Adipose tissue (tissue), 3 donors: ENCODE measurements at regions not wholly inside any gene's neighbourhood (a gene's known extent, or its start where the extent isn't known, plus 50 kb on each side); places are given as distances from the start of the nearest gene placed in this dataset.
"Not testable (repeated sequence)": the region's sequence is repeated elsewhere in the genome, so short reads cannot be mapped to it uniquely, and the experiment has no call there.

Experiments used
- H3K27ac ChIP-seq: one replicate; pipeline ENCODE4 v1.5.1; 2013; ENCODE audit warnings: low read depth, low read length
- WGBS, 3 donors: extraction: QIAGEN DNeasy Blood & Tissue Kit; methylation state at CpG; one replicate each; pipeline ENCODE4 v1.1.7; 2013; 5-methylcytosine and 5-hydroxymethylcytosine counted together
- donor health status: healthy with polysubstance abuse.
- donor health status: Bipolar disorder and iron deficiency.
- donor health status: healthy.

DNA sequence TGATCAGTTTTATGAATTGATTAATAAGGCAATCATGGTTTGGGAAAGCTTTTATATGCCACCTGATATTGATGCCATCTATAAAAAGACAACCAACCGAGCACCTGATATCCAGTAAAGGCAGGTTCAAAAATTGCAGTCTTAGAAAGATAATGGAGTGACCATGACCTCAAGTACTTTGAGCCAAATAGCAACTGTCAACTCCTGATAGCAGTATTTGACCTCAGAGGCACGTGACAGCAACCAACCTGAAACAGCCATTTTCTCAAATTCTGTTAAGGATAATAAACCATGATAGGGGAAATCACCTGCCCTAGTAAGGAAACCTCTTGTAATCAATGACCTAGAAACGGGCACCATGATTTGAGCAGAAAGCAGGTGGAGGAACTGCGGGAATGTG lies 77.1 kb upstream of the NFE2L3 start:
- H3K27ac ChIP-seq = no peak overlapping the region
- 67 to 92% (median 84%) methylated on average over 4 of the region's 4 CpGs for WGBS, 3 donors

DNA sequence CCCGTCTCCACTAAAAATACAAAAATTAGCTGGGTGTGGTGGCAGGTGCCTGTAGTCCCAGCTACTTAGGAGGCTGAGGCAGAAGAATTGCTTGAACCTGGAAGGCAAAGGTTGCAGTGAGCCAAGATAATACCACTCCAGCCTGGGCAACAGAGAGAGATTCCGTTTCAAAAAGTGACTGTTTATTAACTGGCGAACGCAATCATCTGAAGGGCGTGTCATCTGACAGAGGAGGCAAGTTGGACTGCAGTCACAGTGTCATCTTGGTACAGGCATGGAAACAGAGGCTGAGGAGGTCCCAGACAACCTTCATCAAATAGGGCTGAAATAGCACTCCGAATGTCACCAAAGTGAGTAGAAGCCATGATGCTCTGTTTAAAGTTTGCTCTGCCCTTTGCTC lies 75.3 kb upstream of the NFE2L3 start:
- no peak overlapping the region for H3K27ac ChIP-seq
- 90 to 94% (median 93%) methylated on average over 6 of the region's 6 CpGs for WGBS, 3 donors

- WGBS, 3 donors = 13 to 15% (median 14%) methylated on average over 19 of the region's 19 CpGs
- H3K27ac ChIP-seq = no peak overlapping the region
Measured at GRCh38 chr7:26078437-26079336, 73.3 kb upstream of the NFE2L3 start.

DNA sequence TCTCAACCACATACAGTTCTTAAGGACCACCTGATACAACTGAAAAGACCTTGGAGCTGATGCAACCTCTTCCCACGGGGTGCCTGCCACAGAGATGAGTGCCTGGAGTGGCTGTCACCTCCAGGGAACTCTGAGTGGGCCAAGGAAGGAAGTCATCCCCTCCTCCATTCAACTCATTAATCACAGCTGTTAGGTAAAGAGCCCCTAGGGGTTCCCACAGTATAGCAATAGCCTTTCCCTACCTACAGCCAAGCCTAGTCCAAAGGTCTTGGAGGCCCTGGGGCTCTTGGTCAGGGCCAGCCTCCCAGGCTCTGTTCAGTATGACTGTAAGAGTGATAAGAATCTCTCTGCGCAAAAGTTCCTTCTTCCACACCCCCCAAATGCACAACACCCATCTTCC lies 70.4 kb upstream of the NFE2L3 start:
- no peak overlapping the region for H3K27ac ChIP-seq
- WGBS, 3 donors = 43 to 67% (median 55%) methylated on average over 2 of the region's 2 CpGs

GRCh38 chr7:26083113-26083512 lies 68.9 kb upstream of the NFE2L3 start:
- no peak overlapping the region for H3K27ac ChIP-seq
- WGBS, 3 donors = 59 to 64% (median 62%) methylated on average over 2 of the region's 2 CpGs

- WGBS, 3 donors = 93 to 95% (median 95%) methylated on average over 7 of the region's 7 CpGs
- no peak overlapping the region for H3K27ac ChIP-seq
Measured at GRCh38 chr7:26084418-26084817, 67.6 kb upstream of the NFE2L3 start.

DNA sequence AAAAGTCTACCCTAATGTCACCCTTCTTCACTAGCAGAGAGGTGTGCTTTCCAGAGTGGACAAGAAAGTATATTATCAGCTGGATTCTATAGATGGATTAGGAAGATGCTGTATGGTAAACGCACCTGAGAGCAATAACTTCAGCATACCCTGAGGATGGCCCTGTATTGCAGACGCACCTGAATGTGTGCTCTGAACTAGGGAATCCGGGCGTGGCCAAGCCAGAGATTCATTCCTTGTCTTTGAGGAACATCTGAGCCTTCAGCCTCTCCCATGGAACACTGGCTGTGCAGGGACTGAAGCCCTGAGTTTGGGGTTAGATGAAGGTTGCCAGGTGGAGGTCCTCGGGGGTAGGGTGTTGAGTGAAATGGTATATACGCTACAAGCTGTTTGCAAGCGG lies 66.2 kb upstream of the NFE2L3 start:
- 84 to 96% (median 96%) methylated on average over 7 of the region's 7 CpGs for WGBS, 3 donors
- no peak overlapping the region for H3K27ac ChIP-seq

DNA sequence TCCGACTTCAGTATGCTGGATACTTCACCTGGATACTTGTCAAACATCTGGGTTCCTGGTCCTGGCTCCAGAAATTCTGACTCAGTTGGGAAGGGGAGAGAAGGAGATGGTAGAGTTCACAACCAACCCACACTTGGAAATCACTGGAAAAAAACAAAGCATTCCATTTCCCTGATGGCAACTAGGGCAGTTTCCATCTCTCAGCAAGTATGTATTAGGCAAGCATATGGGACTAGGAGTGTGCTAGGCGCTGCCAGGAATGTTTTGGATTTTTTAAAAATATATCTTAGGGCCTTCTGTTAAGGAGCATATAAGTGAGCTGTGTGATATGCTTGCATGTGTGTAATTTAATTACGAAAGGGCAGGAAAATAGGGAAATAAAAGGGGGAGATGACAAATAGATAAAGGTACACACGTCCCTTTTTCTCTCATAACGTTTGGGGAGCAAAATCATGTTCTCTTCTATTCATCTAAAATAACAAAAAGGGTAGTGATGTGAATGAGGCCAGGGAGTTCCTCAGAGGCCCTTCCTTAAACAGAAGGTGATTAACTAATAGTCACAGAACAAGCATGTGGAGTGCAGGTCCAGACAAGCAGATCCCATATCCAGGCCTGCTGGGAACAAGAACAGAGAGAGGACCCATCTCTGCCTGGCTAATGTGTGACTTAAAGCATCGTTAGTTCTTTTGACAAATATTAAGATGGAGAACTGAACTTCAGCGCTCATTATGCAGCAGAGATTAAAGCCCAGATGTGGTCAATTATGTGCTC lies 64.5 kb upstream of the NFE2L3 start:
- 81 to 88% (median 82%) methylated on average over 7 of the region's 7 CpGs for WGBS, 3 donors
- H3K27ac ChIP-seq = no peak overlapping the region

DNA sequence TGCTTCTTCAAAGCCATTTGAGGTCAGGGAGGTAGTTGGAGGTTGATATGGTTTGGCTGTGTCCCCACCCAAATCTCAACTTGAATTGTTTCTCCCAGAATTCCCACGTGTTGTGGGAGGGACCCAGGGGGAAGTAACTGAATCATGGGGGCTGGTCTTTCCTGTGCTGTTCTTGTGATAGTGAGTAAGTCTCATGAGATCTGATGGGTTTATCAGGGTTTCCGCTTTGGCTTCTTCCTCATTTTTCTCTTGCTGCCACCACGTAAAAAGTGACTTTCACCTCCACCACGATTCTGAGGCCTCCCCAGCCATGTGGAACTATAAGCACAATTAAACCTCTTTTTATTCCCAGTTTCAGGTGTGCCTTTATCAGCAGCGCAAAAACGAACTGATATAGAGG lies 62.5 kb upstream of the NFE2L3 start:
- 59 to 78% (median 60%) methylated on average over 6 of the region's 6 CpGs for whole genome bisulfite sequencing, 3 donors
- not testable (repeated sequence) for H3K27ac ChIP-seq

GRCh38 chr7:26090927-26091519 lies 61.0 kb upstream of the NFE2L3 start:
- H3K27ac ChIP-seq = no peak overlapping the region
- WGBS, 3 donors = 6 to 9% (median 8%) methylated on average over 6 of the region's 6 CpGs

DNA sequence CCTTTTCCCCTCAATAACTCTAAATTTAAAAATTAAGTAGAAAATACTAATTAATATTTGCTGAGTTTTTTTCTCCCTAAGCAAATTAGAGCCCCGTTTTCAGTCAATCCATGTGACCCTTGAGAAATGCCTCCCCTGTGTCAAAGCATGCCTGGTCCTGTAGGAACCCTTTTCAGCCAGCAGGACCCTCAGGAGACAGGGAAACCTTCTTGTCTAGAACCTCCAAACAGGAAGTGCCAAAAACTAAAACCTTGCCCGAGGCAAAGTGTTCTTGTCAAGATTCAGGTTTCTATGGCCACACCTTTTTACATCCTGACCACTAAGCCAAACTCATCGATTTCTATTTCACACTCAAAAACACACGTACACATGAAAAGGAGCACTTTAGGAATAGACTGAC lies 60.1 kb upstream of the NFE2L3 start:
- WGBS, 3 donors = 60 to 88% (median 72%) methylated on average over 4 of the region's 4 CpGs
- no peak overlapping the region for H3K27ac ChIP-seq

GRCh38 chr7:26093023-26093422 lies 59.0 kb upstream of the NFE2L3 start:
- H3K27ac ChIP-seq = no peak overlapping the region

DNA sequence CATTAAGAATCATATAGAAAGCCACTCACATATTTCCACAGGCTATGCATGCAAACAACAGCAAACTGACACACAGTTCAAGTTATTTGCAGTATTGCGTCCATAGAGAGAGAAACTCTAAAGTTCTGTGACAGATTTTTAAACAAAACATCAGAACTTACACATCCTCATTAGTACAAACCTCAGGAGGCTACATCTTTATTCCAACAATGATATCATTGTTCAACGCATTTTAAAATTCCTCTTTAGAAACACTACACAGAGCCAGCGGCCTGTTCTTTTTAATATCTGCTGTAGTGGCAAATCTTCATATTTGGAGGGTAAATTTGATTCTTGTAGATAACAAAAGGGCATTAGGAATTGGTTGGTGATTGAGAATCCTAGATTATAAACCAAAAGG lies 55.9 kb upstream of the NFE2L3 start:
- no peak overlapping the region for H3K27ac ChIP-seq
- 73 to 89% (median 87%) methylated on average over 3 of the region's 3 CpGs for WGBS, 3 donors

GRCh38 chr7:26097837-26098668 lies 53.9 kb upstream of the NFE2L3 start:
- 87 to 92% (median 91%) methylated on average over 7 of the region's 7 CpGs for WGBS, 3 donors
- H3K27ac ChIP-seq = no peak overlapping the region

DNA sequence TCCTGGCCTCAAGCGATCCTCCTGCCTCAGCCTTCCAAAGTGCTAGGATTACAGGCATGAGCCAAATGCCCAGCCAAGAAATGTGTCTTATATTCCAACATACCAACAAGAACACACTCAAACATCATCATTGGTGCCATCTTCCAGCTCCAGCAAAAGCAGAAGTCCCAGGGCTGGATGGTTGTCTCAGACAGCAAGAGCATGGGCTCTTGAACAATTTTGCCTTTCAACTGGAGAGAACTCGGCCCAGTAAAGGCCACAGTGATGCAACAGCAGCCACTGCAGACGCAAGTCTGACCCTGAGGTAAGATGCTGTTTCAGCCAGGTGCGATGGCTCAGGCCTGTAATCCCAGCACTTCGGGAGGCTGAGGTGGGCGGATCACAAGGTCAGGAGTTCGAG lies 52.8 kb upstream of the NFE2L3 start:
- 84 to 92% (median 87%) methylated on average over 7 of the region's 7 CpGs for WGBS, 3 donors
- no peak overlapping the region for H3K27ac ChIP-seq

DNA sequence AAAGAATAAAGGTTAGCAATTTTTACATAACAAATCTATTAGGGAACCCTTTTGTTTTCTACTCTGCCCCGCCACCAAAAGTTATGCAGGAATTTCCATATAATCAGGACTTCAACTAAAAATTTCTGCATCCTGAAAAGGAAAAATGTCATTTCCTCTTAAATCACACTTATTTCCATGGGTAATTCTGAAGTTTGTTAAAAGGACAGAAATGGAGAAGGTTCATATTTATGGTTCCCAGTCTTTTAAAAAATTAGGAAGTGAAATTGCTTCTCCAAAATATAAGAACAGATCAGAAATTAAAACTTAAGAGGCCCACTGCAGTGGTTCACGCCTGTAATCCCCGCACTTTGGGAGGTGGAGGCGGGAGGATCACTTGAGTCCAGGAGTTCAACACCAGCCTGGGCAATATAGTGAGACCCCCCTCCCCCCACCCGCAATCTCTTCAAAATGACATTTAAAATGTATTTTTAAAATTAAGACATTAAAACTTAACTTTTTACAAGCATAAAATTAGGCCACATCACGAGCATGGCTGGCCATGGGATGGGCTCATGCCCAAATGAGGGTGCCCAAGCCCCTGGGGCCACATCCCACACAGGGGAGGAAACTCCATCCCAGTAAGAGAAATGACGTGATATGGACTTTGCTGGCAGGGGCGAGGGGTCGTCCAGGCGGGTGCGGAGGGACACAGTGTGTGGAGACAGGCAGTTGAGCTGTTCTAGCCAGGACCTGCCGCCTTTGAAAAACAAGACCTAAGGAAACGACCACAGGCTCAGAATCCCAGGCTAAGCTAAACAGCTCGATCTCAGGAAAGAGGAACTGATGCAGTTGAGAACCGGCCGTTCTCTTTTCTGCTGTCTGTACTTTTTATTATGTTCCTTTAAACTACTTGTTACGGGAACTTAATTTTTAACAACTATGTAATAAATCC lies 51.3 kb upstream of the NFE2L3 start:
- 56 to 78% (median 61%) methylated on average over 17 of the region's 17 CpGs for WGBS, 3 donors
- no peak overlapping the region for H3K27ac ChIP-seq

DNA sequence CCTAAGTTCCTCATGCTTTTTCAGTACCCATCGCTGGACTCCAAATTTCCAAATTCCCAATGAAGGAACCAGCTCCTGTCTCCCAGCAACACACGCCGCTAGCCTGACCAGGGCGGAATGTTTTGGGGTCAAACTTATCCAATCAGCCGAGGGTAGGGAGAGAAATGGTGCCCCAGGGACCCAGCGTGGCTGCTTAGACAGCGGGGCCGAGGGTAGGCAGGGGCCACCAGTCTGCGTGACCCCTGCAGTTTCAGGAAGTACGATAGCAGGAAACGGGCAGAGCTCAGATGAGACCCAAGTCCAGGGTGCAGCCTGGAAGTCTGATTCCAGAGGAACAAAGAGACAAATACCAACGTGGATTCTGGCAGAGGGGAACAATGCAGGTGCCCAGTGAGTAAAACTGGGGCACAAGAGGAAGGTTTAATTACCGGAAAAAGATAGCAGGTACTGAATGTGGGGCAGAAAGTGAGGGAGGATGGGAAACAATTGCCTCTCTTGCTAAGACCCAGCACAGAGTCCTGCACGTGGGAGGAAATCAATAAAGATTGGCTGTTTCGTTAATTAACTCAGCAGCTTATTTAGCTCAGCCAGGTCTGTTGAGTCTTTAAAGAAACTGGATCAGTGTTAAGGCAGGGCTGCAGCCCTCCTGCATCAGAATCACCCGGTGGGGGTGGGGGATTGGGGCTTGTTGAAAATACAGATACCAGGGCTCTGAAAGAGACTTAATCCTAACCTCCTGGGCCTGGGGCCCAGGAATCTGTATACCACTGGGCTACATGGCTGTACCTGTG lies 50.4 kb upstream of the NFE2L3 start:
- WGBS, 3 donors = 22 to 43% (median 23%) methylated on average over 16 of the region's 16 CpGs
- no peak overlapping the region for H3K27ac ChIP-seq
